ENCODE measurements at regions not wholly inside any gene's neighbourhood (a gene's known extent, or its start where the extent isn't known, plus 50 kb on each side); places are given as distances from the start of the nearest gene placed in this dataset.
"Not testable (repeated sequence)": the region's sequence is repeated elsewhere in the genome, so short reads cannot be mapped to it uniquely, and the experiment has no call there.

GRCh38 chrX:150167482-150168324, 195.4 kb upstream of the MAMLD1 start:
- DNase-seq, result no peak

GRCh38 chrX:150182161-150182560, 181.0 kb upstream of the MAMLD1 start:
- no peak for DNase-seq

GRCh38 chrX:150184491-150184890, 178.6 kb upstream of the MAMLD1 start:
- no peak for DNase-seq

GRCh38 chrX:150185766-150186165, 177.4 kb upstream of the MAMLD1 start:
- no peak for DNase-seq

GRCh38 chrX:150192816-150193215, 170.3 kb upstream of the MAMLD1 start:
- no peak for DNase-seq

DNA sequence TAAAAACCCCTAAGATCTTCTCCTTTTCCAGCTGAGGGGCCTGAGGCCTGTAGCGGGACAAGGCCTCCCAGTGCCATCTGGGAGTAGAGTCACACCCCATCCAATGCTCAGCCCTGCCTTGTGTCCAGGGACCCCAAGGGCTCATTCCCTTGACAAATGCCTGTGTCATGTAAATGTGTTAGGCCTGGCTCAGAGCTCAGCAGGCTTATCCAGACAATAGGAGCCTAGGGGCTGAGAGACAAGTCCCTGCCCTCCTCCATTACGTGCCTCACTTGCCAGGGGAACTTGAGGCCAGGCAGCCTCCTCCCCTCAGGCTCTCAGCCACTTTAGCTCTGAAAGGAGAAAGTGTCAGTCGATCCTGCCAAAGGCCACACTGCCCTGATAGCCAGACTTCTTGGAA, 166.8 kb upstream of the MAMLD1 start:
- no peak for DNase-seq

GRCh38 chrX:150197388-150197787, 165.7 kb upstream of the MAMLD1 start:
- no peak for DNase-seq

GRCh38 chrX:150198776-150199175, 164.3 kb upstream of the MAMLD1 start:
- DNase-seq, result no peak

DNA sequence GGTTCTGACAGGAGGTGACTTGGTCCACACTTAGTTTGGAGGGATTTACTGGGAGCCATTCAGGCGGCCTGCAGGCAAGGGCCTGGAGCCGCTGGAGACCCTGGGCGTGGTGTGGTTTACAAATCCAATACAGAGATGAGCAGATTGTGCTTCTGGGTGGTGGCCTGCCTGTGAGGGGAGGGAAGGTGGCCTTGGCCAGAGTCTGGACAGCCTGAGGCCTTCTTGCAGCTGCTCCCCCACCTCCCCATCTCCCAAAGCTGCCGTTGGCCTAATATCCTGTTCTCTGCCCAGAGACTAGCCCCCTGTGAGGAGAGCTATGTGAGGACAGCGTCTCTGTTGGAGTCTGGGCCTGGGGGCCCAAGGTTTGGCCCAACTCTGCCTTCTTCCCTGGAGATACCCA, 163.9 kb upstream of the MAMLD1 start:
- DNase-seq, result no peak

GRCh38 chrX:150199803-150200202, 163.3 kb upstream of the MAMLD1 start:
- DNase-seq, result no peak

DNA sequence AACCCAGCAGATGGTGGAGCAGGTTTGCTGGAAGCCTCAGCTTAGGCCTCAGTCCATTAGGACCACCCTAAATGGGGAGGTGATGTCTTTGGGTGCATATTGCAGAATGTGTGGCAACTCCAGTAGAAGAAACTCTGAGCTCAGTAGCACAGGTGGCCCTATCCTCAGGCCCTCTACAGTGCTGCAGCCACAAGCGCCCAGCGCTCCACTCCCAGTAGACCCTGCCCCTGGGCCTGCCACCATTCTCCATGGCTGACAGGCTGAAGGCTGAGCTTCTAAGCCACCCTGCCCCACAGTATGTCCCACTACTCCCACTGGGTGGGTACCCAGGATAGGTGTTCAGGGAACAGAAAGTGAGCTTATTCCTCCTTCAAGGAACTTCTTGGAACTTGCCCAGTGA, 162.8 kb upstream of the MAMLD1 start:
- DNase-seq, result no peak

DNA sequence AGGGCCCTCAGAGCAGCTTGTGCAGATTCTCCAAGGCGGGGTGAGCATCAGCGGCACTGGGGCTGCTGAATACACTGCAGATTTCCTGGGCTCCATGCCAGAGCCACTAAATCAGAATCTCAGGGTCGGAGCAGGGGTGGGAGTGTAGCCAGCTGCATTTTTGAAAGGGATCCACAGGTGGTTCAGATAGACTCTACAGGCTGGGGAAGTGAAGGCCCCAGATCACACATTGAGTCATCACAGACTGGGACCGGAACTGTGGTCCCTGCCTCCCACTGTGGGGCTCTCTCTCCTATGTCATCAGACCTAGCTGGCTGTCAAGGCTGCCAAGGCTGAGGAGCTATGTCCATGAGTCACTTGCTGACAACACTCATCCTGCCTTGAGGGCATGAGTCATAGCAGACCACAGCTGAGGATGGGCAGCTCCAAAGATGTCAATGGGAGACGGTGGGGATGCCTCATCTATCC, 162.3 kb upstream of the MAMLD1 start:
- DNase-seq, result no peak

DNA sequence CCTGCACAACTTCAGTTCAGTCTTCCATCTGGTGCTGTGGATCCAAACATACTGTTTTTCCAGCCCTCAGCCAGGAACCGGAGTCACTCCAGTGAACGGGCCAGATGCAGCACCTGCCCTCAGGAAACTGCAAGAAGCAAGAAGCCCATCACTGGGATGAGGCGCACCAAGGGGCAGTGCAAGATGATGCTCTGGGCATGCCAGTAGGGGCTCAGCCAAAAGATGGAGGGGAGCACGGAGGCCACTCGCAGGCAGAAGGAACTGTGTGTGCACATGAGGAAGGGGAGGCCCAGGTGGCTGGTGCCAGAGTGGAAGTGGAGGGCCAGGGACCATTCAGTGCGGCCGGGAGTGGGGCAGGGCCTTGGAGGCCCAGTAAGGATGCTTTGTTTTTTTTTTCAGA, 161.7 kb upstream of the MAMLD1 start:
- DNase-seq, result no peak

DNA sequence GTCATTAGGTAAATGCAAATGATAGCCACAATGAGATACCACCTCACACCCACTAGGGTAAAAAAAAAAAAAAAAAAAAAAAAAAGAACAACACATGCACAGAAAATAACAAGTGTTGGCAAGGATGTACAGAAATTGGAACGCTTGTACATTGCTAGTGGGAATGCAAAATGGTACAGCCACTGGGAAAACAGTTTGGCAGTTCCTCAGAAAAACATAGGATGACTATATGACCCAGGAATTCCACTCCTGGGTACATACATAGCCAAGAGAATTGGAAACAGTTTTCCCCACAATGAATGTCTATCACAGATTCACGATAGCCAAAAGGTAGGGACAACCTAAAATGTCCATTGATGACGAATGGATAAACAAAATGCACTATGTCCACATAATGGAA, 161.3 kb upstream of the MAMLD1 start:
- no peak for DNase-seq

DNA sequence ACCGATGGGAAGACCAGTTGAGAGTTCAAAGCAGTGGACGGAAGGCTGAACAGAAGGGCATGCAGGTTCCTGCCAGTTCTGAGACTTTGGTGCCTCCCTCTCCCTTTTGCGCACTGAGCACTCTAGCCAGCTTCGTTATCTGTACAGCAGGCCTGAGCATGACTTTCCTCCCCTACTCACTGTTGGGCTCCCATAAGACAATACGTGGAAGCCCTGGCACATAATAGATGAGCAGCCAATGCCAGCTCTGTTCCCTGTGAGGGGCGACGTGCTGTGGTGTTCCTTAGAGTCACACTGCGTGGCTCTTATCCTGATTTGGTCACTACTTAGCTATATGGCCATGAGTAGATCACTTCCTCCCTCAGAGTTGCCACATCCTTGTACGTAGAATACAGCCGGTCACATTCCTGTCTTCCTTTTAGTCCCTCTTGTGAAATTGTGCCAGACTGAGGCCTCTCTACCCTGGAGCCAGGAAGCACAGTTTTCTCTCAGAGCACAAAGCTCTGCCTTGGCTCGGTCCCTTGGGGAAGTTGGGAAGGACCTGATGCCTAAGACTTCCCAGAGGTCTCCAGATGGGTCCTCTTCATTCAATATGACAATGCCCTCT, 160.4 kb upstream of the MAMLD1 start:
- DNase-seq, result no peak

GRCh38 chrX:150203248-150203645, 159.9 kb upstream of the MAMLD1 start:
- DNase-seq, result no peak

DNA sequence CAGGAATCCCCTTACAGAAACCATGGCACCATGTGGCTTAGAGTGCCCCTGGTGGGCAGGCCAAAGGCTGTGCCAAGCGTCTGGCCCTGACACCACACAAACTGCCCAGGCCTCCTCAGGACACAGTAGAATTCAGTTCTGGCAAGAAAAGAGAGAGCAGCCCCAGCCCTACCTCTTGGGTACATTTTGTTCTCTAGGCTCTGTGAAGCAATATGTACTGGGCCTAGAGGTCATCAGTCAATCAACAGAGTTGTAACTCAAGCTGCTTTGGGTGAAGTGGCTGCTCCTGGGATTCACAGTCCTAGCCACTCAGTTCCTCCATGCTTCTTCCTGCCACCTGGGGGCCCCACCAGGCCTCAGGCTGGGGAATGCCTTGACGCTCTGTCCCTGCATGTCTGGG, 158.1 kb upstream of the MAMLD1 start:
- no peak for DNase-seq

GRCh38 chrX:150207733-150208132, 155.4 kb upstream of the MAMLD1 start:
- no peak for DNase-seq

DNA sequence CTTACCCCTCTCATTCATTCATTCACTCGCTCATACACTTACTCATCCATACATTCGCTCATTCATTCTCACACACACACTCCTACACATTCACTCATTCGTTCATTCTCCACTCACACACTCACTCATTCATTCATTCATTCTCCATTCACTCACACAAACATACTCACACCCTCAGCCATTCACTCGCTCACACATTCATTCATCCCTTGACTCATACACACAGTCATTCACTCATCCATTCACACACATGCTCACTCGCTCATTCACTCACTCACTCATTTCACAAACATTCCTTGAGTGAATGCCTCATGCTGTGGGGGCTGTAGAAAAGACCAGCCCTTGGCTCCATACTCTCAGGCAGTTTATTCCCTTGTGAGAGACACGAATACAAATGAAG, 151.1 kb upstream of the MAMLD1 start:
- DNase-seq, result no peak

GRCh38 chrX:150212672-150213480, 150.2 kb upstream of the MAMLD1 start:
- no peak for DNase-seq

- no peak for DNase-seq
Observed at GRCh38 chrX:150213481-150214030, 149.6 kb upstream of the MAMLD1 start.

- DNase-seq, result not testable (repeated sequence)
Observed at GRCh38 chrX:150216000-150216399, 147.1 kb upstream of the MAMLD1 start.

GRCh38 chrX:150216716-150217115, 146.4 kb upstream of the MAMLD1 start:
- no peak for DNase-seq
